ENCODE measurements at regions not wholly inside any gene's neighbourhood (a gene's known extent, or its start where the extent isn't known, plus 50 kb on each side); places are given as distances from the start of the nearest gene placed in this dataset.
"Not testable (repeated sequence)": the region's sequence is repeated elsewhere in the genome, so short reads cannot be mapped to it uniquely, and the experiment has no call there.

DNA sequence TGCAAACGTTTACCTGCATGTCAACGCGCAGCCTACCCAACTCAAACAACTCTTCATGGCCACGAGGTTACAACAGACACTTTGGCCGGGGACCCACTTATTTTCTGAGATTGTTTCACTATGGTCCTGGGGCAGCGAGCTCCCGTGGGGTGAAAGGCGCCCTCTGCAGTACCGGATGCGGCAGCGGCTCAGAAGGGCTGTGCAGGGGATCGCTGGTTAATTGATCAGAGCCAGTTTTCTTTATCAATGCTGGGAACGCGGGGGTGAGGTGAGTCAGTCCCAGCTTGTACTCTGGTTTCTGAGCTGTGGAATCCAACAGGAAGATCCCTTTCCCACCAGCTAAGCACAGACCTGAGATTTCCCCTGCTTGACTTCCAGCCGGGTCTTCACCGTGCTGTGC lies 366.5 kb upstream of the KLF6 start:
- ChIA-PET CTCF (interaction anchor here (0.7 to 1.4 kb wide), 3 partner anchors 13 to 77 kb away, joined by 3 to 4 read pairs (median 3); no protein-coding TSS in a partner anchor), POLR2A (no interaction called here)
- H3K36me3 ChIP-seq (ENCODE audit: control insufficient read depth, insufficient read depth, low read length) = no peaks in the 10 kb centered on the region
- H3K27me3 ChIP-seq (ENCODE audit: control insufficient read depth, insufficient read depth, low read length) = no peaks in the 10 kb centered on the region
- TF ChIP-seq, protein P1, sequence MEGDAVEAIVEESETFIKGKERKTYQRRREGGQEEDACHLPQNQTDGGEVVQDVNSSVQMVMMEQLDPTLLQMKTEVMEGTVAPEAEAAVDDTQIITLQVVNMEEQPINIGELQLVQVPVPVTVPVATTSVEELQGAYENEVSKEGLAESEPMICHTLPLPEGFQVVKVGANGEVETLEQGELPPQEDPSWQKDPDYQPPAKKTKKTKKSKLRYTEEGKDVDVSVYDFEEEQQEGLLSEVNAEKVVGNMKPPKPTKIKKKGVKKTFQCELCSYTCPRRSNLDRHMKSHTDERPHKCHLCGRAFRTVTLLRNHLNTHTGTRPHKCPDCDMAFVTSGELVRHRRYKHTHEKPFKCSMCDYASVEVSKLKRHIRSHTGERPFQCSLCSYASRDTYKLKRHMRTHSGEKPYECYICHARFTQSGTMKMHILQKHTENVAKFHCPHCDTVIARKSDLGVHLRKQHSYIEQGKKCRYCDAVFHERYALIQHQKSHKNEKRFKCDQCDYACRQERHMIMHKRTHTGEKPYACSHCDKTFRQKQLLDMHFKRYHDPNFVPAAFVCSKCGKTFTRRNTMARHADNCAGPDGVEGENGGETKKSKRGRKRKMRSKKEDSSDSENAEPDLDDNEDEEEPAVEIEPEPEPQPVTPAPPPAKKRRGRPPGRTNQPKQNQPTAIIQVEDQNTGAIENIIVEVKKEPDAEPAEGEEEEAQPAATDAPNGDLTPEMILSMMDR (IDR thresholded peaks at IDR 0.05; ENCODE audit: insufficient read depth, low read depth, low read length) = no peak
- no peak for DNase-seq (ENCODE audit: low read depth)
- H3K4me3 ChIP-seq (ENCODE audit: low read depth, low read length) = no peak overlapping the region

DNA sequence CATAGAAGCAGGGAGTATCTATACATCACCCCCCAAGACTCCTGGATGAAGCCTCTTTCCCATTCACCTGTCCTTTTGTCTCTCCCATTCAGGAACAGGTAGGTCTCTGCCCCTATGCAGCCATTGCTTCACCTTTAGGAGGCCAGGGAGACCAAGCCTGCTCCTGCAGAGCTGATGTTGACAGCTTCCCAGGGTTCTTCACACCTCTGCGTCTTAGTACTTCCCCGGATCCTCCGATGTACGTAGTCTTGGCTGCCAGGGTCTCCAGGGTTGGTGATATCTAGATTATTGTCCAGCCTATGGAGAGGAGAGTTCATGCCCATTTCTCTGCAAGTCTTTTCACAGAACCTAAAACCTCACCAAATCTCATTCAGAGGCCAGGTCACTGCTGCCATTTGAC lies 365.7 kb upstream of the KLF6 start:
- Histone ChIP-seq H3K27me3 (ENCODE audit: control insufficient read depth, insufficient read depth, low read length) (no peaks in the 10 kb centered on the region), H3K36me3 (ENCODE audit: control insufficient read depth, insufficient read depth, low read length) (no peaks in the 10 kb centered on the region), H3K4me3 (ENCODE audit: low read depth, low read length) (no peak overlapping the region)
- DNase-seq (ENCODE audit: low read depth) = no peak
- TF ChIP-seq, protein P1 (IDR thresholded peaks at IDR 0.05; ENCODE audit: insufficient read depth, low read depth, low read length) = no peak
- ChIA-PET CTCF (interaction anchor here (1.2 kb wide), 1 partner anchor 77 kb away, joined by 3 read pairs; no protein-coding TSS in a partner anchor), POLR2A (no interaction called here)

DNA sequence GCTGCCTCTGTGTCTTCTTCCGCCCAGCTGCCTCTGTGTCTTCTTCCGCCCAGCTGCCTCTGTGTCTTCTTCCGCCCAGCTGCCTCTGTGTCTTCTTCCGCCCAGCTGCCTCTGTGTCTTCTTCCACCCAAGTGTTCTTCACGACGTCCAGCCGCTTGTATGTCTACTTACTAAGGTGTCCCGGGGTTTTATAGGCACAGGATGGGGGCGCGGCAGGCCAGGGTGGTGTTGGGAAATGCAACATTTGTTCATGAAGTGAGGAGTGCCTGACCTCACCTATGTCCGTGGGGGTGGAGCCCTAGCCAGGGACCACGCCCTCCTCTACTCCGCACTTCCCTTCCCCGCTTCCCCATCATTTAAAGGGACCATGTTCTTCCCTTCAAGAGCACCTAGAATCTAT lies 364.5 kb upstream of the KLF6 start:
- DNase-seq (ENCODE audit: low read depth); POLR2A ChIA-PET; CTCF ChIA-PET: not testable (repeated sequence)

DNA sequence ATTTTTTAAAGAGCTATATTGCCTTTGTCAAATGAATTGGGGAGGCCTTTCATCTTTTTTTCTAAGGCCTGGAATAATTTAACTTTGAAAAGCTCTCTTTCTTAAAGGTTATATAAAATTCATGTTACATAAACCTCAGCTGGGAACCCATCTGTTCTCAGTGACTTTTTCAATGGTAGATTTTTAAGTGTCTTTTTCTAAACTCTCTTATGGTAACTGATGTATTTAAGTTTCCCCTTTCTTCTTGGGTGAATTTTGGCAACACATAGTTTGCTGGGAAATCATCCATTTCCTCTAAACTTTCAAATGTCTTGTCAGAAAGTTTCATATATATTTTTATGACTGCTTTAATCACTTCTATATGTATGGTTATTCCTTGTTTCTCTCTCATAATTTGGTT lies 362.2 kb upstream of the KLF6 start:
- TF ChIP-seq, protein P1 (IDR thresholded peaks at IDR 0.05; ENCODE audit: insufficient read depth, low read depth, low read length) = no peak
- ChIA-PET POLR2A (no interaction called here), CTCF (no interaction called here)
- Histone ChIP-seq H3K36me3 (ENCODE audit: control insufficient read depth, insufficient read depth, low read length) (no peaks in the 10 kb centered on the region), H3K4me3 (ENCODE audit: low read depth, low read length) (no peak overlapping the region), H3K27me3 (ENCODE audit: control insufficient read depth, insufficient read depth, low read length) (no peaks in the 10 kb centered on the region)
- no peak for DNase-seq (ENCODE audit: low read depth)

More for the DNA sequence above, 364.5 kb upstream of the KLF6 start:
- H3K36me3 ChIP-seq (ENCODE audit: control insufficient read depth, insufficient read depth, low read length); H3K4me3 ChIP-seq (ENCODE audit: low read depth, low read length); H3K27me3 ChIP-seq (ENCODE audit: control insufficient read depth, insufficient read depth, low read length): not testable (repeated sequence)

DNA sequence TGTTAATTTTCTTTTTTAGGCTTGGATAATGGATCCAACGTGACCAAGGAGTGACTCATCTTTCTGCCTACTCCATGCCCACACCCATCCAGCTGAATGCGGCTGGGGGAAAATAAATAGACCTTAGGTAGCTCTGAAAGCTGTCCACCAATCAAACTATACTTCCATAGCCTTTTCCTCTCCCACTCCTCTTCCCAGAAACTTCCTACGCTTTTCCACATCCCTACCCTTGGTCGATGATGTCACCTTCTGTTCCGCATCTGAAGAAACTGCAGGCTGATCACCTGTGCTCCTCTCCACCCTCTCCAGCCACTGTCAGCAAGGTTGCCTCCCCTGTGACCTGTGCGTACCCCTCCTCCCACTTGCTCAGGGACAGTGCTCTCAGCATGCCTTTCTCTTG lies 359.8 kb upstream of the KLF6 start:
- no peak for DNase-seq (ENCODE audit: low read depth)
- TF ChIP-seq, protein P1 (IDR thresholded peaks at IDR 0.05; ENCODE audit: insufficient read depth, low read depth, low read length) = no peak
- Histone ChIP-seq H3K4me3 (ENCODE audit: low read depth, low read length) (no peak overlapping the region), H3K27me3 (ENCODE audit: control insufficient read depth, insufficient read depth, low read length) (no peaks in the 10 kb centered on the region), H3K36me3 (ENCODE audit: control insufficient read depth, insufficient read depth, low read length) (no peaks in the 10 kb centered on the region)
- POLR2A ChIA-PET = no interaction called here
- CTCF ChIA-PET = interaction anchor here (0.6 kb wide), 1 partner anchor 77 kb away, joined by 3 read pairs; no protein-coding TSS in a partner anchor

DNA sequence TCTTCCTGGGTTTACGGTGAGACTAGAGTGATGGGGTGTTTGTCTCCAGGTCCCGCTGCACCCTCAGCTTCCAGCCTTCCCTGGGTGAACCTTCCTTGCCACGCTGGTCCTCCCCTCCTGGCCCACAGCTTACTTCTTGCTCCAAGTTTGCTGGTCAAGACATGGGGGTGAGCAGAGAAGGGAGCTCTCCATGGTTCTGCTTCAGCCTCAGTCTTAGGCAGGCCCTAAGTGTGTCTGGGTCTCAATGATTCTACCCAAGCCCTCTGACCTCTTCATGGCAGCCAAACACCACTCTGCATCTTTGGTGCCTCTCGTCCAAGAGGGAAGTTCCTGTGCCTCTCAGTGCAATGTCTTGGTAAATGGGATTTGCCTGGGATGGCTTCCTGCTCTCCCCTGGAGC lies 356.5 kb upstream of the KLF6 start:
- ChIA-PET POLR2A (no interaction called here), CTCF (interaction anchor here (0.5 kb wide), 1 partner anchor 22 kb away, joined by 3 read pairs; no protein-coding TSS in a partner anchor)
- H3K27me3 ChIP-seq (ENCODE audit: control insufficient read depth, insufficient read depth, low read length) = no peaks in the 10 kb centered on the region
- TF ChIP-seq, protein P1 (IDR thresholded peaks at IDR 0.05; ENCODE audit: insufficient read depth, low read depth, low read length) = no peak
- H3K36me3 ChIP-seq (ENCODE audit: control insufficient read depth, insufficient read depth, low read length) = no peaks in the 10 kb centered on the region
- no peak overlapping the region for H3K4me3 ChIP-seq (ENCODE audit: low read depth, low read length)
- no peak for DNase-seq (ENCODE audit: low read depth)
